Muscle of leg (tissue), 3 donors: ENCODE measurements at regions not wholly inside any gene's neighbourhood (a gene's known extent, or its start where the extent isn't known, plus 50 kb on each side); places are given as distances from the start of the nearest gene placed in this dataset.

Source experiments
- DNase-seq: peaks from one replicate; pipeline ENCODE4 v3.0.0; 2013
- H3K27ac ChIP-seq: one replicate; pipeline ENCODE4 v1.5.1; 2013; ENCODE audit warnings: mild to moderate bottlenecking, low read length, control low read depth
- H3K27me3 ChIP-seq: one replicate; pipeline ENCODE4 v1.6.1; 2013; ENCODE audit warnings: low read length; ENCODE audit not compliant: control insufficient read depth, insufficient read depth
- H3K36me3 ChIP-seq: one replicate; pipeline ENCODE4 v1.6.1; 2013; ENCODE audit warnings: low read length; ENCODE audit not compliant: control insufficient read depth, insufficient read depth
- H3K4me1 ChIP-seq: one replicate; pipeline ENCODE4 v1.6.1; 2013; ENCODE audit warnings: low read length; ENCODE audit not compliant: control insufficient read depth, insufficient read depth
- H3K4me3 ChIP-seq: one replicate; pipeline ENCODE4 v1.5.1; 2013; ENCODE audit warnings: low read length, control low read depth
- H3K9me3 ChIP-seq: replicated peaks from 2 replicates; pipeline ENCODE4 v1.6.1; 2013; ENCODE audit warnings: low read depth, low read length; ENCODE audit not compliant: control insufficient read depth
- whole genome bisulfite sequencing: methylation state at CpG from one replicate; pipeline ENCODE4 v1.1.5; 2013; ENCODE audit warnings: missing lambda C conversion rate; ENCODE audit not compliant: insufficient coverage; 5-methylcytosine and 5-hydroxymethylcytosine counted together

GRCh38 chr10:123526356-123527064, 139.6 kb upstream of the GPR26 start:
- H3K36me3 ChIP-seq: no peaks in the 10 kb centered on the region
- H3K9me3 ChIP-seq: no peaks in the 10 kb centered on the region
- 71% methylated on average over 5 of the region's 7 CpGs for WGBS
- peaks cover 2% of the 10 kb centered on the region for H3K27me3 ChIP-seq
- no peak overlapping the region for H3K27ac ChIP-seq
- H3K4me3 ChIP-seq: no peak overlapping the region
- H3K4me1 ChIP-seq: no peaks in the 10 kb centered on the region
- no peak for DNase-seq

- no peak overlapping the region for H3K27ac ChIP-seq
- peaks cover 2% of the 10 kb centered on the region for H3K27me3 ChIP-seq
- no peaks in the 10 kb centered on the region for H3K9me3 ChIP-seq
- H3K4me3 ChIP-seq: no peak overlapping the region
- no peaks in the 10 kb centered on the region for H3K36me3 ChIP-seq
- no peaks in the 10 kb centered on the region for H3K4me1 ChIP-seq
- no peak for DNase-seq
Measured at GRCh38 chr10:123527151-123527550, 139.0 kb upstream of the GPR26 start.

- Histone ChIP-seq H3K4me1 (no peaks in the 10 kb centered on the region), H3K36me3 (no peaks in the 10 kb centered on the region), H3K27ac (no peak overlapping the region), H3K27me3 (peaks cover 2% of the 10 kb centered on the region), H3K9me3 (no peaks in the 10 kb centered on the region), H3K4me3 (no peak overlapping the region)
- WGBS: 59% methylated on average over 9 of the region's 10 CpGs
- DNase-seq: no peak
Measured at GRCh38 chr10:123529146-123529760, 136.9 kb upstream of the GPR26 start.

GRCh38 chr10:123530166-123530870, 135.8 kb upstream of the GPR26 start:
- no peaks in the 10 kb centered on the region for H3K36me3 ChIP-seq
- H3K27ac ChIP-seq: no peak overlapping the region
- no peak overlapping the region for H3K4me3 ChIP-seq
- H3K27me3 ChIP-seq: peaks cover 2% of the 10 kb centered on the region
- WGBS: 71% methylated on average over 8 of the region's 9 CpGs
- no peaks in the 10 kb centered on the region for H3K4me1 ChIP-seq
- H3K9me3 ChIP-seq: no peaks in the 10 kb centered on the region
- DNase-seq: no peak

GRCh38 chr10:123535386-123535785, 130.8 kb upstream of the GPR26 start:
- no peak for DNase-seq
- Histone ChIP-seq H3K27ac (no peak overlapping the region), H3K27me3 (peaks cover 5% of the 10 kb centered on the region), H3K9me3 (no peaks in the 10 kb centered on the region), H3K4me1 (no peaks in the 10 kb centered on the region), H3K36me3 (no peaks in the 10 kb centered on the region), H3K4me3 (no peak overlapping the region)
- WGBS: 40% methylated on average over 1 of the region's 5 CpGs

- H3K4me1 ChIP-seq: no peaks in the 10 kb centered on the region
- no peaks in the 10 kb centered on the region for H3K36me3 ChIP-seq
- H3K27me3 ChIP-seq: peaks cover 5% of the 10 kb centered on the region
- no peak for DNase-seq
- 75% methylated on average over 6 of the region's 6 CpGs for WGBS
- no peak overlapping the region for H3K27ac ChIP-seq
- H3K4me3 ChIP-seq: no peak overlapping the region
- H3K9me3 ChIP-seq: no peaks in the 10 kb centered on the region
Measured at GRCh38 chr10:123536176-123536845, 129.8 kb upstream of the GPR26 start.

- Histone ChIP-seq H3K27me3 (peaks cover 5% of the 10 kb centered on the region), H3K27ac (no peak overlapping the region), H3K4me3 (no peak overlapping the region), H3K36me3 (no peaks in the 10 kb centered on the region), H3K9me3 (no peaks in the 10 kb centered on the region), H3K4me1 (no peaks in the 10 kb centered on the region)
- WGBS: 82% methylated on average over 2 of the region's 6 CpGs
- DNase-seq: peak; percentile 19
Measured at GRCh38 chr10:123537188-123537961, 128.8 kb upstream of the GPR26 start.

GRCh38 chr10:123538401-123539320, 127.5 kb upstream of the GPR26 start:
- Histone ChIP-seq H3K36me3 (no peaks in the 10 kb centered on the region), H3K9me3 (no peaks in the 10 kb centered on the region), H3K27me3 (peaks cover 5% of the 10 kb centered on the region), H3K27ac (no peak overlapping the region), H3K4me3 (no peak overlapping the region), H3K4me1 (no peaks in the 10 kb centered on the region)
- no peak for DNase-seq
- WGBS: 64% methylated on average over 4 of the region's 12 CpGs

- DNase-seq: no peak
- H3K27me3 ChIP-seq: peaks cover 4% of the 10 kb centered on the region
- H3K27ac ChIP-seq: no peak overlapping the region
- WGBS: no CpG with 5 or more reads among the region's 3 CpGs
- H3K9me3 ChIP-seq: no peaks in the 10 kb centered on the region
- H3K4me3 ChIP-seq: no peak overlapping the region
- no peaks in the 10 kb centered on the region for H3K36me3 ChIP-seq
- H3K4me1 ChIP-seq: no peaks in the 10 kb centered on the region
Measured at GRCh38 chr10:123544986-123545385, 121.2 kb upstream of the GPR26 start.
